HUDEP-2 (cell line): ENCODE measurements at regions not wholly inside any gene's neighbourhood (a gene's known extent, or its start where the extent isn't known, plus 50 kb on each side); places are given as distances from the start of the nearest gene placed in this dataset.

Source experiments
- DNase-seq, 76 experiments: peaks; one replicate each; lab custom pipeline; 2025; ENCODE audit not compliant: unreplicated experiment in 76 of 76; lab: John Stamatoyannopoulos, UW

- DNase-seq, result no peak
These were observed 209.8 kb downstream of the ENC1 start for GRCh38 chr5:74430631-74431289.

DNA sequence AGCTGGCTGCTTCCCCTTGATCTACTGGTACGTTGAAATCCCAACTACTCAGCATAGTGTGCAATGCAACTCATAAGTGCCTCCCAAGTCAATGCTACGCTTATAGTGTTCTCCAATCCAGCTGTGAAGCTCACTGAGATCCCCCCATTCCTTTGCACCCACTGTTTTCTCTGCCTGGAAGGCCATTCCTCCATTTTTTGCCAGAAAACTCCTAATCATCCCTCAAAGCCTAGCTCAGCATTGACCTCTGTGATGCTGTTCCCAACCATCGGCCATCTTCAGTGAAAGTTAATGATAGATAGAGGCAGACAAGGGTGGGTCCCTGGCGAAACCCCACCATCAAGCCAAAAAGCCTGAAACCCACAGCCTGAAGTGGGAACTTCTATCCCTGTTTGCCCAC, 211.0 kb downstream of the ENC1 start:
- no peak for DNase-seq

DNA sequence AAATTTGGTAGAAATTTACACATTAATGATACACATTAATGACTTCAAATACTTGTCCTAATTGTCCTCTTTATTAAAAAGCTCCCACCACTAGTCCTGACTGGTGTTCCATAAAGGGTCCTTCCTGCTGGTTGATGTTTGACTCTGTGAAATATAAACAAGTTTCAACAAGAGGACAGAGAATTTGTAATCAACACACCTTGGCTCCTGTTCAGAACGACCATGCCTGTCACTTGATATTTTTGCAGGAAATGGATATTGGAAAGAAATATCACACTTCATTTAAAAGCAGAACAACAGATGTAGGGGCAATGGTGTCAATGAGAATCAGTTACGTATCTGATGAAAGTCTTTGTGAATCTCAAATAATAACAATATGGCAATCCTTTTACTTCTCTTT, 211.7 kb downstream of the ENC1 start:
- DNase-seq, result no peak

DNA sequence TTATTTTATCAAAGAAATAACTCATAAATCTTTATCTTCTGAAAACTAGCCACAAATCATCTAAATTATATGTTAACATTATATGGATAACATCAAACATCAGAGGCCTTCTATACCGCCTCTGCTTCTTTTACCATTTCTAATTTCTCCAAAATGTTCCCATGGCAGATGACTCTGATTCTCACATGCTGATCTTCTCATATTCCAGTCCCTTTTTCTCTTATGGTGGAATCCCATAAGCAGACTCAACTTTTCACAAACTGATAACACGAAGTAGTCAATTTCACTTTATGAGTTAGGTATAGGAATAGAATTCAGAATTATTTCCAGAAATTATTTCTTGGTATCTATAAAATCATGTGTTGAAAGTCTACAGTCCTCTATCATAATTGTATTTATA, 212.3 kb downstream of the ENC1 start:
- no peak for DNase-seq

DNA sequence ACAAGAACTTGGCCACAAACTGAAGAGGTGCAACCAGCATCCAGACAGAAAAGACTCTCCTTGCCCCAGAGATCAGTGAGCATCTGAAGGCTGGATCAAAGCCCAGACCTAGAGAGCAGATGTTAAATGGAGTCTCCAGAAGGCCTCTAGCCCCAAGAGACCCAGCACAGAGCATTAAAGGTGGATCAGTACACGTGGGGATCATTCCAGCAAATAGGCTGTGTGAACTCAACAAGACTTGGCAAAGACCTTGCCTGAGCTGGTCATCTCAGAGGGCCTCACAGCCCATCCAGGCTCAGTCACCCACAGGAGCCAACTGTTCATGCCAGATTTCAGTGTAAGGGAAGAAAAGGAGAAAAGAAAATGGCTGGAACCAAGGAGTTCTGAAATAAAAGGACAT, 214.0 kb downstream of the ENC1 start:
- no peak for DNase-seq

DNA sequence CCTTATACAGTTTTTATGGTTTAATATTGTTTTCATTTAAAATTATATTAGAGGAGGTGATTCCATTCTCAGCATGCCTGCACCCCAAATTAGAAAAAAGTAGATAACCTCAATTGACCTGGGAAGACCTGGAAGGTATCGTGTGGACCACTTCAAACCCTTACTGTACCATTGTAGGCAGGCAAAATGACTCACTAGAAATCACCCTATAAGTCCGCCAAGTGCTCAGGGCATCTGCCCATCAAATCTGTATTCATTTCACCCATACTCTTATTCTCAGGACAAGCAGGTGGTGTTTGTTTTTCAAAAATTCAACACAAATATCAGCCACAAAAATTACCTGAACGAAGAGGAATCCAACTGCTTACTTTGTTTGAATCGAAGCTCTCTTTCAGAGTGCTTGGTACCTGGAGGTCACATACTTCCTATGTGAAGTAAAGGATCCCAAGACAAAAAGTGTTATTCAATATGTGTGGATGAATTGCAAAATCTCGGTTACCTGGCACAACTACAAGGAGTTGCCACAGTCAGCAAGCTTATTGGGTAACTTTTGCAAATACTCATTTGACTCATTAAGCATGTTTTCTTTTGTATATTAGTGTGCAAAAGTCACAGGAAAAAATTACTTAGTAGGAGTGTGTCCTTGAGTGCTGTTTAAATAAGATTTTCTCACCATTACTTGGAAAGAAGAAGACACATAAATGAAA, 216.2 kb downstream of the ENC1 start:
- DNase-seq, result no peak

DNA sequence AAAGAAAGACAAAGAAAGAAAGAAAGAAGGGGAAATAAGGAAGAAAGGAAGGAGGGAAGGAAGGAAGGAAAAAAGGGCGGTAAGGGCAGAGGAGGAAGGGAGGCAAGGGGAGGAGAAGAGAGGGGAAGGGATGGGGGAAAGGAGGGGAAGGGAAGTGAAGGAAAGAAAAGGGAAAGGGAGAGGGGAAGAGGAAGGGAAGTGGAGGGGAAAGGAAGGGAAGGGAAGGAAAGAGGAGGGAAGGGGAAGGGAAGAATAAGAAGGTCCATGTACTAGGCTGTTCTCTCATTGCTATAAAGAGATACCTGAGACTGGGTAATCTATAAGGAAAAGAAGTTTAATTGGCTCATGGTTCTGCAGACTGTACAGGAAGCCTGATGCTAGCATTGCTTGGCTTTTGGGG, 217.1 kb downstream of the ENC1 start:
- DNase-seq, result no peak

GRCh38 chr5:74422671-74423070, 217.9 kb downstream of the ENC1 start:
- DNase-seq, result no peak

DNA sequence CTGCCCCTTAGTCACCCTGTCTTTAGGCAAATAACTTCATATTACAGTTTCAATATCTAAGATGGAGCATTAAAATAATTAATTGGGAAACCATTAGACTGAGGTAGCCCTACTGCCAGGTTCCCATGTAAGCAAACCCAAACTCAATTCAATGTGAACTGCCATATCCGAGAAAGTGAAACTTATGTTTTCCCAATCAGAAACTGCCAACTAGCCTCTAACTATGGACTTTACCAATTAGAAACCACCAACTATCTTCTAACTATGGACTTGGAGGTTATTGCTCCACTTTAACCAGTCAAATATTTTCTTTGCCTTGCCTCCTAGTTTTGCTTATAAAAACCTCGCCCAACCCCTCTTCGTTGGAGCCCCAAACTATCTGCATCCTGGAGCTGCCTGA, 218.5 kb downstream of the ENC1 start:
- DNase-seq, result no peak

- no peak for DNase-seq
These were observed 219.2 kb downstream of the ENC1 start for GRCh38 chr5:74421377-74421776.

DNA sequence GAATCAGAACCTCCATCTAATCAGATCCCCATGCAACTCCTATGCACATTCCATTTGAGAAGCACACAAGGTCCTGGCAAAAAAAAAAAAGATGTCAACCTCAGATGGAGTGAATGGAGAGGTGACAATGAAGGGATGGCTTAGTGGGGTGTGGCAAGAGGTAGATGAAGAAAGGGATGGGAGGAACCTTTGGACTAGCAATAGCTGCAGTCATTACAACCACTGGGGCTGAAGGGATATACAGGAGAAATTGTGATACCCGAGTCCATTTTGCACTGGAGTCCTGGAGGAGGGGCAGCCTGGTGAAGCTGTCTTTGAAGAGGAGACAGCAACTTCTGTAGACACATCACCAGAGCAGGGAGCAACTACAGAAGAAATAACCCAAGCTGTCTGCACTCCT, 219.6 kb downstream of the ENC1 start:
- no peak for DNase-seq

DNA sequence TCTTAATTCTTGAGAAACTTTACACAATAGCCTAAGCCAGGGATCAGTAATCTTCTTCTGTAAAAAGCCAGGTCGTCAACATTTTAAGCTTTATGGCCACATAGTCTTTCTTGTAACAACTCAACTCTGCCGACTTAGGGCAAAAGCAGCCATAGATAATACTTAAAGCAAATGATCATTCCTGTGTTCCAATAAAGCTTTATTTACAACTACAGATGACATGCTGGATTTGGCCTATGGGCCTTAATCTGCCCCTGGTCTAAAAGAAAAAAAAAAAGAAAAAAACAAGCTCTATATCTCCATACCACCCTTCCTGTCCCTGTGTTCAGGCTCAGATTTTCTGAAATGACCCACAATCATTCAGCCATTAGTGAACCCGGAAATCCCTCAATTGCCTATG, 220.3 kb downstream of the ENC1 start:
- no peak for DNase-seq

GRCh38 chr5:74419468-74419867, 221.1 kb downstream of the ENC1 start:
- no peak for DNase-seq

DNA sequence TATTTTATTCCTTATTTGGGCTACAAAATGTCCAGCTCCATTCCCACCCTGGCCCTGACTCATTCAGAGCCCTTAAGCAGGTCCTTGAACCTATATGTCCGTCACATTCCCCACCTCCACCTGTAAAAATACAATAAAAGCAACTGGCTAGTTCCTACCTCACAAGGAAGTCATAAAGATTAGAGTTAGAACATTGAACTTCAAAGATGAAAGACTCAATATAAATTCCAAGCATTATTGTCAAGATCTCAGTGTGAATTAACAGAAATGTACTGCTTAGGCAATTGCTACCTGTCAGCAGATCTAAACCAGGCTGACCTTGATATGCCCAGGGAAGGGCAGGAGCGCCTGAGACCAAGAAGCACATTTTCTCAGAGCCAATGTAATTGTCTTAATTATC, 221.8 kb downstream of the ENC1 start:
- DNase-seq, result no peak

GRCh38 chr5:74418261-74418660, 222.3 kb downstream of the ENC1 start:
- DNase-seq, result no peak

GRCh38 chr5:74415695-74416102, 224.8 kb downstream of the ENC1 start:
- peak in 3 of 76 experiments; percentile 2 to 16 (median 8) for DNase-seq

- no peak for DNase-seq
These were observed 226.3 kb downstream of the ENC1 start for GRCh38 chr5:74414228-74414627.

- DNase-seq, result no peak
These were observed 227.0 kb downstream of the ENC1 start for GRCh38 chr5:74413403-74414048.

DNA sequence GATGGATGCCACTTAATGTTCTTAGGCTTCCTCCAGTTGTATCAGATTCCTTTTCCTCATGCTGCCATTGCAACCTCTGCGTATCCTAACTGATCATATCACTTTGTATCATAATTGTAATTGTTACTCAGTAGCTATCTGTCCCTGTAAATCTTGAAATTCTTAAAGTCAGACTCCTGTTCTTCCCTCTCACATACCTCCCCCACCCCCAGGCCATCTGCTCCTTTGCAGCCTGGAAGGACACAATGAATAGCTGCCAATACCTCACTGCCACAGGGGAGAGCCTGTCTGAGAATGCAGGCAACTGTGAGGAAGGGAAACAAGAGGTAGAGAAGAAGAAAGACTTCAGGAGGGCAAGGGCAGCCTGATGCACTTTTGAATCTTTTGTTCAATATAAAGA, 228.5 kb downstream of the ENC1 start:
- DNase-seq, result no peak

DNA sequence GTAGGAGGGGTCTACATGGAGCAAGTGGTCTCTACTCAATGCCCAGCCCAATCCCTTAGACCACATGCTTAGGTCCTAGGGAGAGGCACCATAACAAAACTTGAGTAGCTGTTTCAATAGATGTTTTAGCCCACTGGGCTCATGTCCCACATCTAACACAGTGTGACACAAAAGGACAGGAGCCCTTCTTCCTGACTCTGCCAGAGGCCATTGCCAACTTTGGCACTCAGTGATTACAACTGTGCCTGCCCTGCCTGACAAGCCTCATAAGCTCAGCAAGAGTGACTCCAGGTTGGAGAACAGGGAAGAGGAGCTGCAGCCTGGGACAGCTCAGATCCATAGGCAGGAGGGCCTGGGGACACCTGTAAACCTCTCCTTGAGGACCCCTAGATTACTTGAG, 230.8 kb downstream of the ENC1 start:
- DNase-seq, result no peak

DNA sequence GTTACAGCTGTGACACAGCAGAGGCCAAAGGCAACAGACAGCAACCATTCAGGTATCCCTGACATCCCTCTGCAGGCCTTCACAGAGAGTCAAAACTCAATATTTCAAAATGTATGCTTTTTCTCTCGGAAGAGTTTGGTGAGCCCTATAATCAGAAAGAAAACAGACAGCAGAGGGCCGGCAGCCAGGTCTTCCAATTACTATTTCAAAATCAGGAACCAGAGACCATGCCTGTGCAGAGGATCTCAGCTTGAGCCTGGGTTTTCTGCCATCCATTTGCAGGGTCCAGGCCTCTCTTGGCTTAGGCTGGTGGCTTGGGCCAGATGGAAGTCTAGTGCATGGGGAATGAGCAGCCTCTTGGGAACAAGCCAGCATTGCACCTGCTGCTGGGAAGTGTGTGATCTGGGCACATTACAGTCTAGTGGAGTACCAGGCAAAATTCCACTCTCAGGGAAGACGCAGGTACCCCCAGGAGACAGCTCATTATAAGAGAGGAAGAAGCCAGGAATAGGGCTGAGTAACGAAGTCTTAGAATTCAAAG, 231.3 kb downstream of the ENC1 start:
- DNase-seq, result no peak
